GM23248 (cell line): ENCODE measurements at regions not wholly inside any gene's neighbourhood (a gene's known extent, or its start where the extent isn't known, plus 50 kb on each side); places are given as distances from the start of the nearest gene placed in this dataset.

Source experiments
- DNase-seq: peaks from one replicate; pipeline ENCODE4 v3.0.0-alpha.2; 2015
- H2AFZ ChIP-seq: fragments of 200-600 bp; sonication (generic); 2 replicates; pipeline ENCODE4 v1.6.1; 2016; ENCODE audit warnings: antibody characterized with exemption
- H3F3A ChIP-seq: fragments of 200-600 bp; sonication (generic); 2 replicates; pipeline ENCODE4 v1.6.1; 2016; ENCODE audit warnings: mild to moderate bottlenecking, antibody characterized with exemption, mixed run types; ENCODE audit not compliant: insufficient read depth
- H3K27ac ChIP-seq: fragments of 200-600 bp; sonication (generic); 2 replicates; pipeline ENCODE4 v1.5.1; 2016; ENCODE audit warnings: mild to moderate bottlenecking
- H3K27me3 ChIP-seq: fragments of 200-600 bp; sonication (generic); replicated peaks from 2 replicates; pipeline ENCODE4 v1.6.1; 2016; ENCODE audit warnings: mild to moderate bottlenecking; ENCODE audit not compliant: insufficient read depth
- H3K36me3 ChIP-seq: fragments of 200-600 bp; sonication (generic); 2 replicates; pipeline ENCODE4 v1.6.1; 2016; ENCODE audit warnings: low read depth, mild to moderate bottlenecking
- H3K4me1 ChIP-seq: fragments of 200-600 bp; sonication (generic); 2 replicates; pipeline ENCODE4 v1.6.1; 2016; ENCODE audit warnings: mild to moderate bottlenecking; ENCODE audit not compliant: insufficient read depth
- H3K4me2 ChIP-seq: fragments of 200-600 bp; sonication (generic); one replicate; pipeline ENCODE4 v1.6.1; 2016; ENCODE audit warnings: mild to moderate bottlenecking; ENCODE audit not compliant: unreplicated experiment
- H3K4me3 ChIP-seq: fragments of 200-600 bp; sonication (generic); 2 replicates; pipeline ENCODE4 v1.5.1; 2016; ENCODE audit warnings: mild to moderate bottlenecking
- H3K79me2 ChIP-seq: fragments of 200-600 bp; sonication (generic); 2 replicates; pipeline ENCODE4 v1.6.1; 2016; ENCODE audit warnings: mild to moderate bottlenecking; ENCODE audit not compliant: insufficient read depth
- H3K9ac ChIP-seq: fragments of 200-600 bp; sonication (generic); 2 replicates; pipeline ENCODE4 v1.6.1; 2016; ENCODE audit warnings: mild to moderate bottlenecking
- H3K9me2 ChIP-seq: fragments of 200-600 bp; sonication (generic); 2 replicates; pipeline ENCODE4 v1.6.1; 2016; ENCODE audit warnings: mixed run types, mild to moderate bottlenecking, moderate library complexity; ENCODE audit not compliant: insufficient read depth
- H3K9me3 ChIP-seq: fragments of 200-600 bp; sonication (generic); one replicate; pipeline ENCODE4 v1.6.1; 2017; ENCODE audit warnings: low read depth
- H4K20me1 ChIP-seq: fragments of 200-600 bp; sonication (generic); 2 replicates; pipeline ENCODE4 v1.6.0; 2016; ENCODE audit not compliant: insufficient read depth
- EZH2 ChIP-seq: fragments of 200-600 bp; sonication (generic); IDR thresholded peaks from 2 replicates; pipeline ENCODE4 v1.6.1; 2018; ENCODE audit warnings: antibody characterized with exemption, mild to moderate bottlenecking; ENCODE audit not compliant: insufficient read depth, poor library complexity, severe bottlenecking
- EZH2phosphoT487 ChIP-seq: fragments of 200-600 bp; sonication (generic); IDR thresholded peaks from 2 replicates; pipeline ENCODE4 v1.6.1; 2018; ENCODE audit warnings: antibody characterized with exemption, moderate library complexity, mild to moderate bottlenecking, low read depth; ENCODE audit not compliant: insufficient read depth
- WGBS, 2 experiments: methylation state at CpG; one replicate each; pipeline ENCODE4 v1.1.6; 2015 to 2017; ENCODE audit warnings: low lambda C conversion rate in 2 of 2, low coverage in 1 of 2; ENCODE audit errors: missing lambda C conversion rate in 2 of 2; 5-methylcytosine and 5-hydroxymethylcytosine counted together
- in situ Hi-C: fragments of 300-500 bp; cut with MboI; formaldehyde crosslinking; loops from 2 replicates; pipeline ENCODE4 v1.15.0; 2020

DNA sequence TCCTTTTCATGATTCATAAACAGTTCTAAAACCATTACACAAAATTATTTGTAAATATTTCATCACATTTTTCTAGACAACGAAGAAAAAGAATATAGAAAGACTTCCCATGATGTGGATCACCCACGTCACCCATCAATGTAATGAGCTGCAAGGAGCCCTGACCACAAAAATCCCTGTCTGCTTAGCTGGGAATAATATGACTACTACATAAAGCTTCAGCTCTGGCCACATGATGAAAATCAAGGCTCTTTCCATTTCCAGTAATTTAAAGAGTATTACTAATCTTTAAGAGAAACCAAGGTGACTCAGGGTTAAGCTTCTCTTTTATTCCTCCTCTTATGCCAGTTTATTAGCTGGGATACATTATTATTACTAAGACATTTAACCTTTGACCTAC is 180.8 kb upstream of the CACNA2D1 start:
- Histone ChIP-seq H3F3A (peaks cover 10% of the 10 kb centered on the region; the same call in 1 of the 2 replicates), H3K4me2 (peak overlapping the region; percentile 69), H2AFZ (no peak overlapping the region), H3K79me2 (no peaks in the 10 kb centered on the region), H3K27ac (peak overlapping the region; percentile 92), H3K4me1 (peaks cover 16% of the 10 kb centered on the region), H3K9me2 (no peaks in the 10 kb centered on the region), H3K9me3 (no peaks in the 10 kb centered on the region), H3K4me3 (peak overlapping the region; percentile 20; the same call in 1 of the 2 replicates), H4K20me1 (no peaks in the 10 kb centered on the region), H3K36me3 (no peaks in the 10 kb centered on the region), H3K9ac (peak overlapping the region; percentile 69), H3K27me3 (no peaks in the 10 kb centered on the region)
- DNase-seq = peak; percentile 97
- in situ Hi-C loops = no loop called here
- TF ChIP-seq EZH2 (no peak), EZH2phosphoT487 (no peak)
- 0% methylated on average over 2 of the region's 2 CpGs for WGBS, 2 experiments

DNA sequence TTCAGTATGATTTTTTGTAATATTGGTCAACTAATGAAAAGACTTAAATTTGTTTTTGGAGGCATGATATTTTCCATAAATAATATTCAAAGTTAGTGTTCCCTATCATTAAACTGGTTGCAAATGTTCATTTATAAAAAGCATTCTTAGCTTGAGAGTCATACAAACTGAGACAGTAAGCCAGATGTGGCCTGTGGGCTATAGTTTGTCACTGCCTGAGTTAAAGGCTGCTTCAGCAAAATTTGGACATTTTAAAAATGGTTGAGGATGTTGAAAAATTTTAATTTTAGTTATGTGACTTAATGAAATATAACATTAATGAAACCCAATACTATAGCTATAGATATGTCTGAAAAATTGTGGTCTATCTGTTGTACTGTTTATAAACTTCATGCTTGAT is 180.2 kb upstream of the CACNA2D1 start:
- Histone ChIP-seq H3K4me1 (peaks cover 12% of the 10 kb centered on the region), H3K79me2 (no peaks in the 10 kb centered on the region), H3K36me3 (no peaks in the 10 kb centered on the region), H2AFZ (no peak overlapping the region), H3K9me3 (no peaks in the 10 kb centered on the region), H3K4me2 (peak overlapping the region; percentile 69), H4K20me1 (no peaks in the 10 kb centered on the region), H3F3A (peaks cover 10% of the 10 kb centered on the region; the same call in 1 of the 2 replicates), H3K4me3 (peak overlapping the region; percentile 20; the same call in 1 of the 2 replicates), H3K9ac (peak overlapping the region; percentile 69), H3K27ac (peak overlapping the region; percentile 92), H3K9me2 (no peaks in the 10 kb centered on the region), H3K27me3 (no peaks in the 10 kb centered on the region)
- in situ Hi-C loops = no loop called here
- peak; percentile 73 for DNase-seq
- TF ChIP-seq EZH2 (no peak), EZH2phosphoT487 (0 out of 2 replicates have a peak, but pooled peaks have one; percentile 42)

DNA sequence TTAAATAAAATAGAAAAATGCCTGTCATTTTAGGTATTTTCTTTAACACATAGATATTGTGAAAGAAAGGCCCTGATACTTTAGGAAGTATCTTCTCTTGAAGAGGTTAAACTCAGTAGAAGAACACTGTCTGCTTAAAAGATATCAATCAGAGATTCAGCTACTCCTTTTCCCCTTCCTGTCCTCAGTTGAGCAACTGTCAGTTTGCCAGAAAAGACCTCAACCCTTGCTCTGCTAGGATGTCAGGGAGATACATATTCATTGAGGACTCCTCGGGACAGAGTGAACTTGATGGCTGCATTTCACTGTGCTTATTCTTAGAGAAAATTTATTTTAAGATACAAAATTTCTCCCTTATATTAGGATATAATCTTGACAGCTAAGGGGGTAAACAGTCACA is 173.6 kb upstream of the CACNA2D1 start:
- Histone ChIP-seq H3K9me2 (no peaks in the 10 kb centered on the region), H3K9ac (no peak overlapping the region), H3K36me3 (no peaks in the 10 kb centered on the region), H3F3A (no peaks in the 10 kb centered on the region), H3K4me3 (no peak overlapping the region), H3K4me2 (no peak overlapping the region), H2AFZ (no peak overlapping the region), H3K9me3 (no peaks in the 10 kb centered on the region), H3K27me3 (no peaks in the 10 kb centered on the region), H4K20me1 (no peaks in the 10 kb centered on the region), H3K79me2 (no peaks in the 10 kb centered on the region), H3K27ac (no peak overlapping the region), H3K4me1 (no peaks in the 10 kb centered on the region)
- in situ Hi-C loops = no loop called here
- 84 to 88% methylated on average over 1 of the region's 1 CpG for WGBS, 2 experiments
- no peak for TF ChIP-seq EZH2
- no peak for TF ChIP-seq EZH2phosphoT487
- no peak for DNase-seq

DNA sequence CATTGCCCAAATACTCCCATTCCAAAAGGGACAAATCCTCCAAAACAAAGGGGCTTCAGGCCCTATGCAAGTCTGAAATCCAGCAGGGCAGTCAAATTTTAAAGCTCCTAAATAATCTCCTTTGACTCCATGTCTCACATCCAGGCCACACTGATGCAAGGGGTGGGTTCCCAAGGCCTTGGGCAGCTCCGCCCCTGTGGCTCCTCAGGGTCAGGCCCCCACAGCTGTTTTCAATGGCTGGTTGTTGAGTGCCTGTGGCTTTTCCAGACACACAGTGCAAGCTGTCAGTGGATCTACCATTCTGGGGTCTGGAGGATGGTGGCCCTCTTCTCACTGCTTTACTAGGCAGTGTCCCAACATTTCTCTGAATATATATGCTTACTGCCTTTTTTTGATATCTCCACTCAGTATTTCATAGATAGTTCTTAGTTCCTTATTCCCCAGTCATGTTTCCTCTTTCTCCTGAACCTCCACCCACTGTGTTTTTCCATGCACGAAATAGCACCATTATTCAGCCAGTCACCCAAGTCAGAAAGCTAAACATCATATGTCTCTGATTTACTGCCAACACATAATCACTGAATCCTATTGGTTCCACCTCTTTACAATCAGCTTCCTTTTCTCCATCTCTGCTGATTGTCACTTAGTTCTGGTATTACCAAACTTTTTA is 172.6 kb upstream of the CACNA2D1 start:
- no peaks in the 10 kb centered on the region for H3K9me2 ChIP-seq
- H3F3A ChIP-seq = no peaks in the 10 kb centered on the region
- 58 to 65% methylated on average over 2 of the region's 2 CpGs for WGBS, 2 experiments
- H3K4me3 ChIP-seq = no peak overlapping the region
- no peak for DNase-seq
- no peaks in the 10 kb centered on the region for H4K20me1 ChIP-seq
- in situ Hi-C loops = no loop called here
- no peak overlapping the region for H3K27ac ChIP-seq
- no peaks in the 10 kb centered on the region for H3K27me3 ChIP-seq
- TF ChIP-seq EZH2 (no peak), EZH2phosphoT487 (no peak)
- no peak overlapping the region for H3K4me2 ChIP-seq
- H3K4me1 ChIP-seq = no peaks in the 10 kb centered on the region
- H3K79me2 ChIP-seq = no peaks in the 10 kb centered on the region
- no peaks in the 10 kb centered on the region for H3K9me3 ChIP-seq
- H3K36me3 ChIP-seq = no peaks in the 10 kb centered on the region
- no peak overlapping the region for H3K9ac ChIP-seq
- H2AFZ ChIP-seq = no peak overlapping the region

DNA sequence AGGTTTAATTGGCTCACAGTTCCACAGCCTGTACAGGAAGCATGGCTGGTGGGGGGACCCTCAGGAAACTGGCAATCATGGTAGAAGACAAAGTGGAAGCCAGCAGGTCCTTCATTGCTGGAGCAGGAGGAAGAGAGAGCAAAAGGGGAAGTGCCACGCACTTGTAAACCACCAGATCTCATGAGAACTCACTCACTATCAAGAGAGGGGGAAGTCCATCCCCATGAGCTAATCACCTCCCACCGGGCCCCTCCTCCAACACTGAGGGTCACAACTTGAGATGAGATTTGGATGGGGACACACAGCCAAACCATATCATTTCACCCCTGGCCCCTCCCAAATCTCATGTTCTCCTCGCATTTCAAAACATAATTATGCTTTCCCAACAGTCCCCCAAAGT is 171.9 kb upstream of the CACNA2D1 start:
- H3K27me3 ChIP-seq = no peaks in the 10 kb centered on the region
- no peaks in the 10 kb centered on the region for H3F3A ChIP-seq
- no peaks in the 10 kb centered on the region for H3K79me2 ChIP-seq
- H3K27ac ChIP-seq = no peak overlapping the region
- TF ChIP-seq EZH2phosphoT487 (no peak), EZH2 (no peak)
- no peaks in the 10 kb centered on the region for H3K4me1 ChIP-seq
- H3K36me3 ChIP-seq = no peaks in the 10 kb centered on the region
- in situ Hi-C loops = no loop called here
- WGBS, 2 experiments = 75 to 83% methylated on average over 3 of the region's 3 CpGs
- no peaks in the 10 kb centered on the region for H3K9me2 ChIP-seq
- no peak for DNase-seq
- no peak overlapping the region for H3K4me2 ChIP-seq
- no peak overlapping the region for H3K9ac ChIP-seq
- no peak overlapping the region for H3K4me3 ChIP-seq
- H3K9me3 ChIP-seq = no peaks in the 10 kb centered on the region
- H2AFZ ChIP-seq = no peak overlapping the region
- no peaks in the 10 kb centered on the region for H4K20me1 ChIP-seq
